ENCODE measurements at regions not wholly inside any gene's neighbourhood (a gene's known extent, or its start where the extent isn't known, plus 50 kb on each side); places are given as distances from the start of the nearest gene placed in this dataset.
A peak's percentile ranks its signal among the peaks of the same experiment; 100 is the strongest.

DNA sequence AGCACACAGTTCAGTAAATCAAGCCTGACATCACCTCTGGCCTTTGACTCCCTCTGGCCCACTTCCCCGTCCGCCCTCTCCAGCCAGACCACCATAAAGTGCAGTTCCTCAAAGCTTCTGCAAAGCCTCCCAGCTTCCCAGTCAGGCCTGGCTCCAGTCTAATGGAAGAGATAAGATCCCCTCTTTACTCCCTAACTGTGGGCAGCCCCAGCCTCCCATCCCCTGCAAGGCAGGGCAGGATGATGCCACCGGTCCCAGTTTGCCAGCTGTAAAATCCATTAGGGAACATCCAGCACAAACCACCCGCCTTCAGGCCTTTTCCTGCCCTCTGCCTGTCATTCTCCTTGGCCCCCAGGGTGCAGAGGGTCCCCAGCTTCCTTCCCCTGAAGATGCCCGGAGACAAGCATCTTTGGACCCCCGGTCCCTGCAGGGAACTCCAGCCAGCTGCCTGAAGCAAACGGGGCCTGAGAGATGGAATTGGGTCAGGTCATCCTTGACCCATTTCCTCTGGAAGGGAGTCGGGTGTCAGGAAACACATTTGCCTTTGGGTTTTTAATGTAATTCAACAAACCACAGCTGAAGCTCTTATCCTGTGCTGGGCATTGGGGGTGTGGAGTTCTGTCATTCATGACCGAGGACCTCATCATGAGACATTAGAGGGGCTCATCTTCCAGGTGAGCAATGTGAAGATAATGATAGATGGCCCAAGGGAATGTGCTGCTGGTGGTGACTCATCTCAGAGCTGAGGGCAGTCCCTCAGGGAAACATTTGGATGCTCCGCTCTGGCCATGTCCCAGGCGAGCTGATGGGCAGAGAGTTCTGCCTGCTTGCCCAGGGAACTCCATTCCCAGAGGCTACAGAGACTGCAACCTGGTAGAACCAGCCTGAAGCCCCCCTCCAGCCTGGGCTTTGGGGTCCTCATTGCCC lies 93.8 kb upstream of the CLMN start (continued):
- TF ChIP-seq ZNF658 (tag by site-specific recombination; IDR thresholded peaks at IDR 0.05): no peak

GRCh38 chr14:95410838-95411237 lies 91.1 kb upstream of the CLMN start:
- Histone ChIP-seq H3K4me1 (ENCODE audit: control insufficient read depth, insufficient read depth, low read length) (no peaks in the 10 kb centered on the region), H3K27ac (ENCODE audit: extremely low read depth, low read depth, low read length) (no peak overlapping the region), H3K9me3 (ENCODE audit: control insufficient read depth, insufficient read depth, low read depth, low read length) (no peaks in the 10 kb centered on the region), H3K36me3 (ENCODE audit: control insufficient read depth in 2 of 2, insufficient read depth in 1 of 2, low read length in 2 of 2) (no peaks in the 10 kb centered on the region), H3K4me3 (ENCODE audit: low read depth, low read length) (no peak overlapping the region)
- ChIA-PET CTCF (interaction anchor here (0.6 to 1.1 kb wide), 3 partner anchors 16 to 189 kb away, joined by 3 read pairs; no protein-coding TSS in a partner anchor), POLR2A (no interaction called here)
- TF ChIP-seq ZNF2 (tag by site-specific recombination; IDR thresholded peaks at IDR 0.05) (no peak), ZNF707 (tag by site-specific recombination; IDR thresholded peaks at IDR 0.05) (peak; percentile 70)

- H3K4me1 ChIP-seq (ENCODE audit: control insufficient read depth, insufficient read depth, low read length): no peaks in the 10 kb centered on the region
- H3K4me3 ChIP-seq (ENCODE audit: low read depth, low read length): no peak overlapping the region
- H3K9me3 ChIP-seq (ENCODE audit: control insufficient read depth, insufficient read depth, low read depth, low read length): no peaks in the 10 kb centered on the region
- H3K27ac ChIP-seq (ENCODE audit: extremely low read depth, low read depth, low read length): no peak overlapping the region
- ChIA-PET POLR2A (no interaction called here), CTCF (interaction anchor here (0.6 kb wide), 1 partner anchor 740 kb away, joined by 3 read pairs; no protein-coding TSS in a partner anchor)
- H3K36me3 ChIP-seq (ENCODE audit: control insufficient read depth in 2 of 2, insufficient read depth in 1 of 2, low read length in 2 of 2): no peaks in the 10 kb centered on the region
- TF ChIP-seq ZNF239 (tag by site-specific recombination; IDR thresholded peaks at IDR 0.05): no peak
- TF ChIP-seq MZF1 (tag by site-specific recombination; IDR thresholded peaks at IDR 0.05; ENCODE audit: borderline replicate concordance): no peak
- TF ChIP-seq, protein P1, sequence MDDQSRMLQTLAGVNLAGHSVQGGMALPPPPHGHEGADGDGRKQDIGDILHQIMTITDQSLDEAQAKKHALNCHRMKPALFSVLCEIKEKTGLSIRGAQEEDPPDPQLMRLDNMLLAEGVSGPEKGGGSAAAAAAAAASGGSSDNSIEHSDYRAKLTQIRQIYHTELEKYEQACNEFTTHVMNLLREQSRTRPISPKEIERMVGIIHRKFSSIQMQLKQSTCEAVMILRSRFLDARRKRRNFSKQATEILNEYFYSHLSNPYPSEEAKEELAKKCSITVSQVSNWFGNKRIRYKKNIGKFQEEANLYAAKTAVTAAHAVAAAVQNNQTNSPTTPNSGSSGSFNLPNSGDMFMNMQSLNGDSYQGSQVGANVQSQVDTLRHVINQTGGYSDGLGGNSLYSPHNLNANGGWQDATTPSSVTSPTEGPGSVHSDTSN (CRISPR knock-in tag; IDR thresholded peaks at IDR 0.05): no peak
- TF ChIP-seq ZNF214 (tag by site-specific recombination; IDR thresholded peaks at IDR 0.05; ENCODE audit: borderline replicate concordance): no peak
- no peak for TF ChIP-seq ZIC2 (tag by site-specific recombination; IDR thresholded peaks at IDR 0.05)
- TF ChIP-seq ZNF138 (tag by site-specific recombination; IDR thresholded peaks at IDR 0.05; ENCODE audit: borderline replicate concordance): no peak
- TF ChIP-seq ZBTB8A (tag by site-specific recombination; IDR thresholded peaks at IDR 0.05): no peak
These were observed 90.0 kb upstream of the CLMN start for GRCh38 chr14:95409477-95410272.

DNA sequence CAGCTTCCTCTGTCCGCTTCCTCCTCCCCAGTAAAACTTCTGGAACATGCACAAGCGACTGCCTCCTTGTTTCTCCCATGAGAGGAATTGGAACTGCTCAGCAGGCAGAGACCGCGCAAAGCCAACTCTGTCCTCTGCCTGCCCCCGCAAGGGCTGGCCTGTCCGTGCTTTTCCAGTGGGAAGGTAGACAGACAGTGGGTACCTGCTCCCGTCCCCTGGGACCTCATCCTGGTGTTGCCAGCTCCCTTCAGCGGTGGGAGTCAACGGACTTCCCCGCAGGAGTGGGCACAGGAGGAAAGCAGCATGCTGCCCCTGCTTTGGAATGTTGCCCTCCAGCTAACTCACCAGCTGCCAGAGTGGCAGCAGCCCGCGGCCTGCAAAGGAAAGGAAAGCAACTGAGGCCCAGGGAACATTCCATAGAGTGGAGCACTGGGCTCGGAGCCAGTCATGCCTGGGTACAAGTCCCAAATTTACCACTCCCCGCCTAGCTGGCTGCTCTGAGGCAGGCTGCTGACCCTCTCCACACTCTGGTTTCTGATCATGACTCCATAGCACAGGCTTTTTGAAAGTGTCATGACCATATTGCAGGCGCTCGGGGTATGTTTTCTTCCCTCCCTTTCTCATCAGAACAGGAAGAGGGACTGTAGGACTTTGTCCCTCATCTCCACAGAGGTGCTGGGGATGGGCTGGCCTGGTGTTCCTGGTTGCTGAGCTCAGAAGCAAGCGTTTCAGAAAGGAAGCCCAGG lies 89.2 kb upstream of the CLMN start:
- Histone ChIP-seq H3K4me3 (ENCODE audit: low read depth, low read length) (no peak overlapping the region), H3K4me1 (ENCODE audit: control insufficient read depth, insufficient read depth, low read length) (no peaks in the 10 kb centered on the region), H3K9me3 (ENCODE audit: control insufficient read depth, insufficient read depth, low read depth, low read length) (no peaks in the 10 kb centered on the region), H3K27ac (ENCODE audit: extremely low read depth, low read depth, low read length) (no peak overlapping the region), H3K36me3 (ENCODE audit: control insufficient read depth in 2 of 2, insufficient read depth in 1 of 2, low read length in 2 of 2) (no peaks in the 10 kb centered on the region)
- POLR2A ChIA-PET: no interaction called here
- CTCF ChIA-PET: no interaction called here
- TF ChIP-seq ZSCAN23 (tag by site-specific recombination; IDR thresholded peaks at IDR 0.05) (no peak), ZNF391 (tag by site-specific recombination; IDR thresholded peaks at IDR 0.05; ENCODE audit: borderline replicate concordance, low read depth) (no peak), PRDM1 (tag by site-specific recombination; IDR thresholded peaks at IDR 0.05) (no peak), KLF8 (tag by site-specific recombination; IDR thresholded peaks at IDR 0.05) (no peak), ZNF549 (tag by site-specific recombination; IDR thresholded peaks at IDR 0.05) (no peak), KLF7 (tag by site-specific recombination; IDR thresholded peaks at IDR 0.05; ENCODE audit: borderline replicate concordance) (no peak), PATZ1 (tag by site-specific recombination; IDR thresholded peaks at IDR 0.05) (no peak), KLF1 (tag by site-specific recombination; IDR thresholded peaks at IDR 0.05) (no peak)
- TF ChIP-seq, protein P2, sequence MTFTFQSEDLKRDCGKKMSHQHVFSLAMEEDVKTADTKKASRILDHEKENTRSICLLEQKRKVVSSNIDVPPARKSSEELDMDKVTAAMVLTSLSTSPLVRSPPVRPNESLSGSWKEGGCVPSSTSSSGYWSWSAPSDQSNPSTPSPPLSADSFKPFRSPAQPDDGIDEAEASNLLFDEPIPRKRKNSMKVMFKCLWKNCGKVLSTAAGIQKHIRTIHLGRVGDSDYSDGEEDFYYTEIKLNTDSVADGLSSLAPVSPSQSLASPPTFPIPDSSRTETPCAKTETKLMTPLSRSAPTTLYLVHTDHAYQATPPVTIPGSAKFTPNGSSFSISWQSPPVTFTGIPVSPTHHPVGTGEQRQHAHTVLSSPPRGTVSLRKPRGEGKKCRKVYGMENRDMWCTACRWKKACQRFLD (tag by site-specific recombination; IDR thresholded peaks at IDR 0.05): no peak
- TF ChIP-seq, protein P3, sequence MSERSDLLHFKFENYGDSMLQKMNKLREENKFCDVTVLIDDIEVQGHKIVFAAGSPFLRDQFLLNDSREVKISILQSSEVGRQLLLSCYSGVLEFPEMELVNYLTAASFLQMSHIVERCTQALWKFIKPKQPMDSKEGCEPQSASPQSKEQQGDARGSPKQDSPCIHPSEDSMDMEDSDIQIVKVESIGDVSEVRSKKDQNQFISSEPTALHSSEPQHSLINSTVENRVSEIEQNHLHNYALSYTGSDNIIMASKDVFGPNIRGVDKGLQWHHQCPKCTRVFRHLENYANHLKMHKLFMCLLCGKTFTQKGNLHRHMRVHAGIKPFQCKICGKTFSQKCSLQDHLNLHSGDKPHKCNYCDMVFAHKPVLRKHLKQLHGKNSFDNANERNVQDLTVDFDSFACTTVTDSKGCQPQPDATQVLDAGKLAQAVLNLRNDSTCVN (tag by site-specific recombination; optimal IDR thresholded peaks at IDR 0.05): no peak

Measured in HEK293 (cell line).